Keratinocyte (primary cell): ENCODE measurements at regions not wholly inside any gene's neighbourhood (a gene's known extent, or its start where the extent isn't known, plus 50 kb on each side); places are given as distances from the start of the nearest gene placed in this dataset.

ENCODE experiments used
- DNase-seq: peaks from one replicate; pipeline ENCODE4 v3.0.0-alpha.2; 2011; ENCODE audit warnings: low read depth, missing footprints, low spot score
- FAIRE-seq: peaks from 2 replicates; lab custom pipeline; 2011; peaks lifted over from hg19 to GRCh38; lab: Jason Lieb, UNC
- H2AFZ ChIP-seq: 2 replicates; pipeline ENCODE4 v1.6.0; 2012; ENCODE audit warnings: low read length, control low read depth, inconsistent platforms; ENCODE audit not compliant: control insufficient read depth
- H3K27ac ChIP-seq: 2 replicates; pipeline ENCODE4 v1.5.1; 2011; ENCODE audit warnings: low read length; ENCODE audit not compliant: control insufficient read depth, insufficient read depth
- H3K27me3 ChIP-seq: 3 replicates; pipeline ENCODE4 v1.6.0; 2011; ENCODE audit warnings: low read length; ENCODE audit not compliant: control insufficient read depth, insufficient read depth; ENCODE audit errors: extremely low read depth
- H3K36me3 ChIP-seq, 2 experiments: 2 replicates in 1 of 2; 3 replicates in 1 of 2; pipeline ENCODE4 v1.5.1; 2011; ENCODE audit warnings: low read length in 2 of 2, mild to moderate bottlenecking in 1 of 2; ENCODE audit not compliant: control insufficient read depth in 2 of 2, insufficient read depth in 2 of 2; ENCODE audit errors: extremely low read depth in 1 of 2
- H3K4me1 ChIP-seq: 3 replicates; pipeline ENCODE4 v1.5.1; 2011; ENCODE audit warnings: low read length; ENCODE audit not compliant: control insufficient read depth, insufficient read depth; ENCODE audit errors: extremely low read depth
- H3K4me2 ChIP-seq: 3 replicates; pipeline ENCODE4 v1.6.0; 2011; ENCODE audit warnings: low read depth, low read length; ENCODE audit not compliant: control insufficient read depth, insufficient read depth; ENCODE audit errors: extremely low read depth
- H3K4me3 ChIP-seq, 3 experiments: fragments of 200-600 bp in 1 of 3; sonication (generic) in 1 of 3; 2 replicates in 2 of 3; 3 replicates in 1 of 3; pipeline ENCODE4 v1.5.1; 2011 to 2016; ENCODE audit warnings: low read length in 3 of 3, mild to moderate bottlenecking in 3 of 3, control low read depth in 2 of 3, inconsistent platforms in 1 of 3, low read depth in 1 of 3, mixed read lengths in 1 of 3, mixed run types in 1 of 3, moderate library complexity in 1 of 3; ENCODE audit not compliant: control insufficient read depth in 2 of 3, insufficient read depth in 2 of 3; ENCODE audit errors: extremely low read depth in 1 of 3
- H3K79me2 ChIP-seq: 2 replicates; pipeline ENCODE4 v1.6.0; 2012; ENCODE audit warnings: low read length; ENCODE audit not compliant: control insufficient read depth, insufficient read depth
- H3K9ac ChIP-seq: 3 replicates; pipeline ENCODE4 v1.6.0; 2011; ENCODE audit warnings: low read length; ENCODE audit not compliant: control insufficient read depth, insufficient read depth; ENCODE audit errors: extremely low read depth
- H3K9me1 ChIP-seq: 3 replicates; pipeline ENCODE4 v1.6.0; 2011; ENCODE audit warnings: low read length; ENCODE audit not compliant: control insufficient read depth, insufficient read depth; ENCODE audit errors: extremely low read depth
- H3K9me3 ChIP-seq: 2 replicates; pipeline ENCODE4 v1.5.1; 2012; ENCODE audit warnings: low read depth, low read length; ENCODE audit not compliant: control insufficient read depth
- H4K20me1 ChIP-seq: 3 replicates; pipeline ENCODE4 v1.6.0; 2011; ENCODE audit warnings: low read length; ENCODE audit not compliant: control insufficient read depth, insufficient read depth; ENCODE audit errors: extremely low read depth
- EZH2 ChIP-seq: IDR thresholded peaks from one replicate; pipeline ENCODE4 v1.6.1; 2012; ENCODE audit warnings: inconsistent platforms, mild to moderate bottlenecking, low read length, moderate library complexity
- dilution Hi-C: fragments of 300-500 bp; cut with MboI; formaldehyde crosslinking; loops from one replicate; pipeline ENCODE4 v1.7.0; 2020; ENCODE audit warnings: low sequenced_read_pairs; ENCODE audit not compliant: extremely low pct_ligation_motif_present
- TF ChIP-seq, protein P1 (sequence below), 3 experiments: IDR thresholded peaks in 1 of 3; conservative IDR thresholded peaks in 1 of 3; optimal IDR thresholded peaks in 1 of 3; 2 replicates in 2 of 3; 3 replicates in 1 of 3; pipeline versions ENCODE3 to v1.5.1; 2011; ENCODE audit warnings: low read length in 3 of 3, mild to moderate bottlenecking in 3 of 3, moderate library complexity in 2 of 3, control low read depth in 1 of 3, inconsistent platforms in 1 of 3; ENCODE audit not compliant: insufficient read depth in 2 of 3; ENCODE audit errors: extremely low read depth in 1 of 3

DNA sequence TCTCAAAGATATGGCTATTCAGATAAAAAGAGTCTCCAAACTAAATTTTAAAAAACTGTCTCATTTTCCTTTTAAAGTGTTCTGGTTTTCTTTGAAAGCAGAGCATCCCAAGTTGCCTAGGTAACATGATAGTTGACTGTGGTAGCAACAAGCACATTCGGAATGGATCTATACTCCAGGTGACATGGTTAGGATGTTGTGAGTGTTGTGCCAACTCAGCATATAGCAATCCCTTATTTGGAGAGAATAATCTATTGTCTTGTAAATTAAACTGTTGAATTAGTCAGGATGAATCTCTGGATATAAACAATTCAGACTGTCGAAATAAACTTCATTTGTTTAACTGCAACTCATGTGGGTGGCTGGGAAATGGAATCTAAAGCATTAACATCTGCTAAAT lies 418.6 kb downstream of the TUSC7 start:
- no peak for DNase-seq
- Histone ChIP-seq H3K27ac (no peak overlapping the region), H3K36me3 (no peaks in the 10 kb centered on the region), H2AFZ (no peak overlapping the region), H4K20me1 (no peaks in the 10 kb centered on the region), H3K9ac (no peak overlapping the region), H3K4me2 (no peak overlapping the region), H3K9me3 (no peaks in the 10 kb centered on the region), H3K4me3 (no peak overlapping the region), H3K9me1 (no peaks in the 10 kb centered on the region), H3K27me3 (no peaks in the 10 kb centered on the region), H3K79me2 (no peaks in the 10 kb centered on the region), H3K4me1 (no peaks in the 10 kb centered on the region)
- no peak for FAIRE-seq
- dilution Hi-C loops = no loop called here
- TF ChIP-seq EZH2 = no peak
- TF ChIP-seq, protein P1, sequence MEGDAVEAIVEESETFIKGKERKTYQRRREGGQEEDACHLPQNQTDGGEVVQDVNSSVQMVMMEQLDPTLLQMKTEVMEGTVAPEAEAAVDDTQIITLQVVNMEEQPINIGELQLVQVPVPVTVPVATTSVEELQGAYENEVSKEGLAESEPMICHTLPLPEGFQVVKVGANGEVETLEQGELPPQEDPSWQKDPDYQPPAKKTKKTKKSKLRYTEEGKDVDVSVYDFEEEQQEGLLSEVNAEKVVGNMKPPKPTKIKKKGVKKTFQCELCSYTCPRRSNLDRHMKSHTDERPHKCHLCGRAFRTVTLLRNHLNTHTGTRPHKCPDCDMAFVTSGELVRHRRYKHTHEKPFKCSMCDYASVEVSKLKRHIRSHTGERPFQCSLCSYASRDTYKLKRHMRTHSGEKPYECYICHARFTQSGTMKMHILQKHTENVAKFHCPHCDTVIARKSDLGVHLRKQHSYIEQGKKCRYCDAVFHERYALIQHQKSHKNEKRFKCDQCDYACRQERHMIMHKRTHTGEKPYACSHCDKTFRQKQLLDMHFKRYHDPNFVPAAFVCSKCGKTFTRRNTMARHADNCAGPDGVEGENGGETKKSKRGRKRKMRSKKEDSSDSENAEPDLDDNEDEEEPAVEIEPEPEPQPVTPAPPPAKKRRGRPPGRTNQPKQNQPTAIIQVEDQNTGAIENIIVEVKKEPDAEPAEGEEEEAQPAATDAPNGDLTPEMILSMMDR (optimal IDR thresholded peaks at IDR 0.05 in 1 of 3, IDR thresholded peaks at IDR 0.05 in 1 of 3, conservative IDR thresholded peaks at IDR 0.05 in 1 of 3; ENCODE audit: extremely low read depth in 1 of 3, insufficient read depth in 2 of 3, low read length in 3 of 3) = no peak

DNA sequence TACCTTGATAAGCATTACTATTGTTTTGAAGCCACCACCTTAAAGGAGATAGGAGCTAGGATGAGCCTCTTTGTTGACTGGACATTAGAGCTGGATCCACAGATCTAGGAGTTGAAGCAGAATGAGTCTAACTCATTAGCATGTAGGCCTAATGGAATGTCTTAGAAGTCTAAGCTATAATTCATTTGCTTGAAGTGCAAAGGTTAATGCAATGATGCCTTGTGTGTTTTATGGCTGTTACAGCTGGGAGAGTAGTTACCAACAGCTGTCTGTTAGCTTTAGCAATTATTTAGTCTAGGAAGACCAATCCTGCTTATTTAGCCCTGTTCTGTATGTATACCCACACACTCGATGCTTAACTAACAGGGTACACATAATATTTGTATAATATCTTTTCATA lies 419.3 kb downstream of the TUSC7 start:
- FAIRE-seq = no peak
- Histone ChIP-seq H3K4me1 (no peaks in the 10 kb centered on the region), H4K20me1 (no peaks in the 10 kb centered on the region), H3K9ac (no peak overlapping the region), H3K36me3 (no peaks in the 10 kb centered on the region), H3K4me2 (no peak overlapping the region), H3K27me3 (no peaks in the 10 kb centered on the region), H3K27ac (no peak overlapping the region), H3K9me3 (no peaks in the 10 kb centered on the region), H2AFZ (no peak overlapping the region), H3K4me3 (no peak overlapping the region), H3K79me2 (no peaks in the 10 kb centered on the region), H3K9me1 (no peaks in the 10 kb centered on the region)
- no peak for DNase-seq
- TF ChIP-seq, protein P1 (optimal IDR thresholded peaks at IDR 0.05 in 1 of 3, IDR thresholded peaks at IDR 0.05 in 1 of 3, conservative IDR thresholded peaks at IDR 0.05 in 1 of 3; ENCODE audit: extremely low read depth in 1 of 3, insufficient read depth in 2 of 3, low read length in 3 of 3) = no peak
- TF ChIP-seq EZH2 = no peak
- dilution Hi-C loops = no loop called here
